ENCODE measurements at regions not wholly inside any gene's neighbourhood (a gene's known extent, or its start where the extent isn't known, plus 50 kb on each side); places are given as distances from the start of the nearest gene placed in this dataset.

DNA sequence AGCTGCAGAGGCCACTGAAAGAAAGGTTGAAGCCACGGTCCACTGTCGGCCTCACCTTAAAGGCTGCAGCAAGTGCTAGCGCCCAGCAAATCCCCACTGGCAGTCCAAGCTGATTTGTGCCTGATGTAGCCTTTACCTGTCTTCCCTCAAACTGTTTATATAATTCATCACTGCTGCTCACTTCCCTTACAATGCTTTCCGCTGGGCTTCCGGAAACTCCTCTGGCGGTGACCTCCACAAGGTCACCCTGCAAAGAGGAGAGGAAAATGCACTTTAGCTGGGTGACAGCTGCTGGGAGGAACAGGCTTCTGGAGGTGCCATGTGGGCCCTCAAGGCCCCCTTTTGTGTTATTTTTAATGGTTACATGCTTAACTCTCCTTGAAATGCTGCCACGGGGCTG is 126.2 kb downstream of the CMPK2 start:
- Mint-ChIP-seq H3K27ac (ENCODE audit: low read depth, unreplicated experiment) (no peak overlapping the region), H3K9me3 (ENCODE audit: unreplicated experiment) (no peaks in the 10 kb centered on the region), H3K4me1 (ENCODE audit: insufficient read depth, unreplicated experiment) (no peaks in the 10 kb centered on the region), H3K36me3 (ENCODE audit: insufficient read depth, unreplicated experiment) (no peaks in the 10 kb centered on the region), H3K4me3 (ENCODE audit: unreplicated experiment) (no peak overlapping the region), H3K27me3 (ENCODE audit: insufficient read depth, unreplicated experiment) (no peaks in the 10 kb centered on the region)
- TF ChIP-seq, protein P1, sequence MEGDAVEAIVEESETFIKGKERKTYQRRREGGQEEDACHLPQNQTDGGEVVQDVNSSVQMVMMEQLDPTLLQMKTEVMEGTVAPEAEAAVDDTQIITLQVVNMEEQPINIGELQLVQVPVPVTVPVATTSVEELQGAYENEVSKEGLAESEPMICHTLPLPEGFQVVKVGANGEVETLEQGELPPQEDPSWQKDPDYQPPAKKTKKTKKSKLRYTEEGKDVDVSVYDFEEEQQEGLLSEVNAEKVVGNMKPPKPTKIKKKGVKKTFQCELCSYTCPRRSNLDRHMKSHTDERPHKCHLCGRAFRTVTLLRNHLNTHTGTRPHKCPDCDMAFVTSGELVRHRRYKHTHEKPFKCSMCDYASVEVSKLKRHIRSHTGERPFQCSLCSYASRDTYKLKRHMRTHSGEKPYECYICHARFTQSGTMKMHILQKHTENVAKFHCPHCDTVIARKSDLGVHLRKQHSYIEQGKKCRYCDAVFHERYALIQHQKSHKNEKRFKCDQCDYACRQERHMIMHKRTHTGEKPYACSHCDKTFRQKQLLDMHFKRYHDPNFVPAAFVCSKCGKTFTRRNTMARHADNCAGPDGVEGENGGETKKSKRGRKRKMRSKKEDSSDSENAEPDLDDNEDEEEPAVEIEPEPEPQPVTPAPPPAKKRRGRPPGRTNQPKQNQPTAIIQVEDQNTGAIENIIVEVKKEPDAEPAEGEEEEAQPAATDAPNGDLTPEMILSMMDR (IDR thresholded peaks at IDR 0.05; ENCODE audit: unreplicated experiment) = no peak
- no TSS peak for BruUV-seq (replicated peaks)
- ChIA-PET CTCF (no interaction called here), POLR2A (no interaction called here)
- no peak for DNase-seq (ENCODE audit: unreplicated experiment)
- intact Hi-C loops (cut with micrococcal nuclease) = no loop called here

DNA sequence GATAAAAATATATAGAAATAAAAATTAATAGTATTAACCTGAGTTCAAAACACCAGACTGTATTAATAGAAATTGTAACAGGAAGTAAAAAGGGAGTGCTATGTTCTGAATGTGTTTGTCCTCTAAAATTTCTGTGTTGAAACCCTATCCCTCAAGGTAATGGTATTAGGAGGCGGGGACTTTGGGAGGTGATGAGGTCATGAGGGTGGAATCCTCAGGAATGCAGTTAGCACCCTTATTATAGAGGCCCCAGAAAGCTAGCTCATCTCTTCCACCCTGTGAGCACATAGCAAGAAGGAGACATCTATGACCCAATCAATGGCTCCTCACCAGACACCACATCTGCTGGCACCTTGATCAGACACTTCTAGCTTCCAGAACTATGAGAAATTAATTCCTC is 124.5 kb downstream of the CMPK2 start:
- CTCF ChIA-PET = no interaction called here
- peaks cover 7% of the 10 kb centered on the region for H3K9me3 Mint-ChIP-seq (ENCODE audit: unreplicated experiment)
- POLR2A ChIA-PET = no interaction called here
- no peak overlapping the region for H3K4me3 Mint-ChIP-seq (ENCODE audit: unreplicated experiment)
- no peak overlapping the region for H3K27ac Mint-ChIP-seq (ENCODE audit: low read depth, unreplicated experiment)
- H3K36me3 Mint-ChIP-seq (ENCODE audit: insufficient read depth, unreplicated experiment) = no peaks in the 10 kb centered on the region
- no TSS peak for BruUV-seq (replicated peaks)
- no peak for DNase-seq (ENCODE audit: unreplicated experiment)
- no peaks in the 10 kb centered on the region for H3K4me1 Mint-ChIP-seq (ENCODE audit: insufficient read depth, unreplicated experiment)
- no peaks in the 10 kb centered on the region for H3K27me3 Mint-ChIP-seq (ENCODE audit: insufficient read depth, unreplicated experiment)
- intact Hi-C loops (cut with micrococcal nuclease) = no loop called here
- TF ChIP-seq, protein P1 (IDR thresholded peaks at IDR 0.05; ENCODE audit: unreplicated experiment) = no peak

DNA sequence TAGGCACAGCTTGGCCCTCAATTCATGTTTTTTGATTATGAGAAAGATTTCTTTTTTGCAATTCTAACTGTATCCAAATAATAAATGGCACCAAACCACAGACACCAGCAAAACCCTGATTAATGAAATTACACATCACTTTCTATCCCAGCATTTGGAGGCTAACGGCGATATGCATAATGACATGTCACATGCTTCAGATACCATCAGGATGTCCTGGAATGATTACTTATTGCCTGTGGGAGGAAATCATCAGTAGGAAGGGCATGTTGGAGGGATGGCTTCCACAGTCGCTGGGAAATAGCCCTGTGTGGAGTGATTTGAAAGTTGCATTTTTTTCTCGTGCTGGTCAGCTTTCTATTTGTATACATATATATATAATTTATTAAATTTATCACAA is 121.7 kb downstream of the CMPK2 start:
- Mint-ChIP-seq H3K36me3 (ENCODE audit: insufficient read depth, unreplicated experiment) (no peaks in the 10 kb centered on the region), H3K4me3 (ENCODE audit: unreplicated experiment) (no peak overlapping the region), H3K9me3 (ENCODE audit: unreplicated experiment) (peaks cover 7% of the 10 kb centered on the region), H3K27me3 (ENCODE audit: insufficient read depth, unreplicated experiment) (no peaks in the 10 kb centered on the region), H3K4me1 (ENCODE audit: insufficient read depth, unreplicated experiment) (no peaks in the 10 kb centered on the region), H3K27ac (ENCODE audit: low read depth, unreplicated experiment) (no peak overlapping the region)
- ChIA-PET CTCF (interaction anchor here (0.6 kb wide), 1 partner anchor 320 kb away, joined by 3 read pairs; no protein-coding TSS in a partner anchor), POLR2A (no interaction called here)
- TF ChIP-seq, protein P1 (IDR thresholded peaks at IDR 0.05; ENCODE audit: unreplicated experiment) = no peak
- intact Hi-C loops (cut with micrococcal nuclease) = no loop called here
- DNase-seq (ENCODE audit: unreplicated experiment) = no peak
- no TSS peak for BruUV-seq (replicated peaks)

DNA sequence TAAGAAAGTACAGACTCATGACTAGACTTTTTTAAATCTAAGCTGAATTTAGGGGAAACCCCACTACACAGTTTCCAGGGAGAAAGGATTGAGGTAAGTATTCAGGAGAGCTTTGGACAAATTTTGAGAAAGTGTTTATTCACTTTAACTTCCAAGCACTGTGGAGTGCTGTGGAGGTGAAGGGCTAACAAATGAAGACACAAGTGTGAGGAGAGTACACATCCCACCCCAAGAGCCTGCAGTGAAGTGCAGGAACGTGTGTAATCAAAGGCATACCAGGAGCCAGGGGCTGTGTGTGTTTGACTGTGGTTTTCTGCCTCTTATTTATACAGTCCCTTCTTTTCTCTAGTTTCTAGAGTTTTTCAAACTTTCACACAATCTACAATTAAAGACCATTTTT is 118.3 kb downstream of the CMPK2 start:
- DNase-seq (ENCODE audit: unreplicated experiment) = no peak
- ChIA-PET CTCF (interaction anchor here (1.5 kb wide), 1 partner anchor 25 kb away, joined by 3 read pairs; no protein-coding TSS in a partner anchor), POLR2A (interaction anchor here (0.5 kb wide), 1 partner anchor 150 kb away, joined by 3 read pairs; no protein-coding TSS in a partner anchor)
- Mint-ChIP-seq H3K27me3 (ENCODE audit: insufficient read depth, unreplicated experiment) (no peaks in the 10 kb centered on the region), H3K27ac (ENCODE audit: low read depth, unreplicated experiment) (no peak overlapping the region), H3K4me3 (ENCODE audit: unreplicated experiment) (no peak overlapping the region), H3K4me1 (ENCODE audit: insufficient read depth, unreplicated experiment) (no peaks in the 10 kb centered on the region), H3K36me3 (ENCODE audit: insufficient read depth, unreplicated experiment) (no peaks in the 10 kb centered on the region), H3K9me3 (ENCODE audit: unreplicated experiment) (peaks cover 7% of the 10 kb centered on the region)
- intact Hi-C loops (cut with micrococcal nuclease) = no loop called here
- BruUV-seq (replicated peaks) = no TSS peak
- TF ChIP-seq, protein P1 (IDR thresholded peaks at IDR 0.05; ENCODE audit: unreplicated experiment) = no peak

All from MCF 10A (cell line).